ENCODE measurements at regions not wholly inside any gene's neighbourhood (a gene's known extent, or its start where the extent isn't known, plus 50 kb on each side); places are given as distances from the start of the nearest gene placed in this dataset.

GRCh38 chr10:113442336-113442735 is 110.5 kb upstream of the HABP2 start:
- Histone ChIP-seq H3K27me3 (no peaks in the 10 kb centered on the region), H3K27ac (no peak overlapping the region), H3K36me3 (replicated peaks in 1 of 2) (no peaks in the 10 kb centered on the region), H3K4me1 (replicated peaks in 1 of 2) (no peaks in the 10 kb centered on the region), H3K9me3 (replicated peaks in 1 of 3) (no peaks in the 10 kb centered on the region), H3K4me3 (no peak overlapping the region)
- 70 to 81% (median 73%) methylated on average over 2 of the region's 2 CpGs for WGBS, 4 donors
- TF ChIP-seq POLR2A (IDR thresholded peaks at IDR 0.05) (no peak), CTCF (IDR thresholded peaks at IDR 0.05) (no peak)
- no peak for DNase-seq
- intact Hi-C loops (cut with DNase I) = no loop called here

- Histone ChIP-seq H3K27ac (no peak overlapping the region), H3K36me3 (replicated peaks in 1 of 2) (no peaks in the 10 kb centered on the region), H3K27me3 (no peaks in the 10 kb centered on the region), H3K4me3 (no peak overlapping the region), H3K4me1 (replicated peaks in 1 of 2) (no peaks in the 10 kb centered on the region), H3K9me3 (replicated peaks in 1 of 3) (no peaks in the 10 kb centered on the region)
- DNase-seq = no peak
- TF ChIP-seq POLR2A (IDR thresholded peaks at IDR 0.05) (no peak), CTCF (IDR thresholded peaks at IDR 0.05) (no peak)
- intact Hi-C loops (cut with DNase I) = no loop called here
- WGBS, 4 donors = 78 to 93% (median 81%) methylated on average over 3 of the region's 3 CpGs
Observed at GRCh38 chr10:113443141-113443925, 109.5 kb upstream of the HABP2 start.

GRCh38 chr10:113444766-113445365 is 108.0 kb upstream of the HABP2 start:
- 70 to 85% (median 73%) methylated on average over 3 of the region's 3 CpGs for WGBS, 4 donors
- no peak overlapping the region for H3K4me3 ChIP-seq
- intact Hi-C loops (cut with DNase I) = no loop called here
- H3K9me3 ChIP-seq (replicated peaks in 1 of 3) = no peaks in the 10 kb centered on the region
- no peaks in the 10 kb centered on the region for H3K4me1 ChIP-seq (replicated peaks in 1 of 2)
- H3K27ac ChIP-seq = no peak overlapping the region
- no peaks in the 10 kb centered on the region for H3K36me3 ChIP-seq (replicated peaks in 1 of 2)
- no peaks in the 10 kb centered on the region for H3K27me3 ChIP-seq
- no peak for TF ChIP-seq POLR2A (IDR thresholded peaks at IDR 0.05)
- TF ChIP-seq CTCF (IDR thresholded peaks at IDR 0.05) = no peak
- DNase-seq = no peak

GRCh38 chr10:113445736-113446135 is 107.1 kb upstream of the HABP2 start:
- no peaks in the 10 kb centered on the region for H3K4me1 ChIP-seq (replicated peaks in 1 of 2)
- no peak for TF ChIP-seq CTCF (IDR thresholded peaks at IDR 0.05)
- no peak for TF ChIP-seq POLR2A (IDR thresholded peaks at IDR 0.05)

More at GRCh38 chr10:113445736-113446135, 107.1 kb upstream of the HABP2 start:
- 70 to 90% (median 84%) methylated on average over 5 of the region's 5 CpGs for WGBS, 4 donors
- intact Hi-C loops (cut with DNase I) = no loop called here
- H3K27me3 ChIP-seq = no peaks in the 10 kb centered on the region
- H3K36me3 ChIP-seq (replicated peaks in 1 of 2) = no peaks in the 10 kb centered on the region
- H3K27ac ChIP-seq = no peak overlapping the region
- DNase-seq = no peak
- no peak overlapping the region for H3K4me3 ChIP-seq
- H3K9me3 ChIP-seq (replicated peaks in 1 of 3) = no peaks in the 10 kb centered on the region
